ENCODE measurements at regions not wholly inside any gene's neighbourhood (a gene's known extent, or its start where the extent isn't known, plus 50 kb on each side); places are given as distances from the start of the nearest gene placed in this dataset.

- peaks cover 0 to 8% of the 10 kb centered on the region in 2 donors for H3K4me1 ChIP-seq (replicated peaks in 1 of 2)
- H3K4me3 ChIP-seq, result no peak overlapping the region
- WGBS, 10 experiments, result 43 to 83% (median 56%) methylated on average over 1 to 3 of the region's 3 CpGs; no CpG with 5 or more reads in 4 of the 10 experiments
- no peak overlapping the region for H3K27ac ChIP-seq
- in situ Hi-C loops (cut with MboI; ENCODE audit: low pct_unique_long_range_greater_than_20kb in 2 of 9, low sequenced_read_pairs in 9 of 9, unreplicated experiment in 9 of 9), result loop anchor here in 1 of 9 experiments (25.0 kb wide), 1 partner anchor 600 kb away; no protein-coding TSS in a partner anchor
- peak in 3 of 8 experiments; percentile 23 to 40 (median 24) for ATAC-seq (replicated peaks in 6 of 8)
Observed at GRCh38 chr2:39937621-39938020, 158.6 kb upstream of the THUMPD2 start.

- Histone ChIP-seq H3K4me3 (no peak overlapping the region), H3K4me1 (replicated peaks in 1 of 2) (peaks cover 0 to 8% of the 10 kb centered on the region in 2 donors), H3K27ac (no peak overlapping the region)
- 75 to 100% (median 92%) methylated on average over 1 of the region's 1 CpG; no CpG with 5 or more reads in 4 of the 10 experiments for WGBS, 10 experiments
- in situ Hi-C loops (cut with MboI; ENCODE audit: low pct_unique_long_range_greater_than_20kb in 2 of 9, low sequenced_read_pairs in 9 of 9, unreplicated experiment in 9 of 9), result loop anchor here in 1 of 9 experiments (25.0 kb wide), 1 partner anchor 602 kb away; no protein-coding TSS in a partner anchor
- no peak for ATAC-seq (replicated peaks in 6 of 8)
Observed at GRCh38 chr2:39934851-39935250, 155.8 kb upstream of the THUMPD2 start.

- in situ Hi-C loops (cut with MboI; ENCODE audit: low pct_unique_long_range_greater_than_20kb in 2 of 9, low sequenced_read_pairs in 9 of 9, unreplicated experiment in 9 of 9), result loop anchor here in 1 of 9 experiments (25.0 kb wide), 1 partner anchor 604 kb away; no protein-coding TSS in a partner anchor
- peaks cover 0 to 8% of the 10 kb centered on the region in 2 donors for H3K4me1 ChIP-seq (replicated peaks in 1 of 2)
- peak in 1 of 8 experiments; percentile 40 for ATAC-seq (replicated peaks in 6 of 8)
- no peak overlapping the region for H3K27ac ChIP-seq
- H3K4me3 ChIP-seq, result no peak overlapping the region
- 10 to 94% (median 60%) methylated on average over 1 to 3 of the region's 3 CpGs; no CpG with 5 or more reads in 1 of the 10 experiments for WGBS, 10 experiments
Observed at GRCh38 chr2:39933196-39933595, 154.1 kb upstream of the THUMPD2 start.

- H3K4me3 ChIP-seq, result no peak overlapping the region
- WGBS, 10 experiments, result 19 to 100% (median 91%) methylated on average over 1 to 3 of the region's 3 CpGs
- no peak for ATAC-seq (replicated peaks in 6 of 8)
- in situ Hi-C loops (cut with MboI; ENCODE audit: low pct_unique_long_range_greater_than_20kb in 2 of 9, low sequenced_read_pairs in 9 of 9, unreplicated experiment in 9 of 9), result loop anchor here in 1 of 9 experiments (25.0 kb wide), 1 partner anchor 605 kb away; no protein-coding TSS in a partner anchor
- no peak overlapping the region for H3K27ac ChIP-seq
- peaks cover 0 to 3% of the 10 kb centered on the region in 2 donors for H3K4me1 ChIP-seq (replicated peaks in 1 of 2)
Observed at GRCh38 chr2:39932198-39932597, 153.1 kb upstream of the THUMPD2 start.

- Histone ChIP-seq H3K27ac (no peak overlapping the region), H3K4me3 (no peak overlapping the region), H3K4me1 (replicated peaks in 1 of 2) (peaks cover 0 to 3% of the 10 kb centered on the region in 2 donors)
- WGBS, 10 experiments, result 20 to 91% (median 72%) methylated on average over 1 to 6 of the region's 7 CpGs; no CpG with 5 or more reads in 2 of the 10 experiments
- in situ Hi-C loops (cut with MboI; ENCODE audit: low pct_unique_long_range_greater_than_20kb in 2 of 9, low sequenced_read_pairs in 9 of 9, unreplicated experiment in 9 of 9), result loop anchor here in 1 of 9 experiments (25.0 kb wide), 1 partner anchor 607 kb away; no protein-coding TSS in a partner anchor
- no peak for ATAC-seq (replicated peaks in 6 of 8)
Observed at GRCh38 chr2:39930175-39930917, 151.3 kb upstream of the THUMPD2 start.

GRCh38 chr2:39929531-39929930, 150.5 kb upstream of the THUMPD2 start:
- WGBS, 10 experiments, result 0 to 100% (median 89%) methylated on average over 1 to 2 of the region's 2 CpGs; no CpG with 5 or more reads in 3 of the 10 experiments
- H3K27ac ChIP-seq, result no peak overlapping the region
- in situ Hi-C loops (cut with MboI; ENCODE audit: low pct_unique_long_range_greater_than_20kb in 2 of 9, low sequenced_read_pairs in 9 of 9, unreplicated experiment in 9 of 9), result loop anchor here in 1 of 9 experiments (25.0 kb wide), 1 partner anchor 608 kb away; no protein-coding TSS in a partner anchor

GRCh38 chr2:39925312-39925711, 146.3 kb upstream of the THUMPD2 start:
- 80 to 100% (median 100%) methylated on average over 1 to 3 of the region's 3 CpGs; no CpG with 5 or more reads in 2 of the 10 experiments for WGBS, 10 experiments
- no peak overlapping the region for H3K27ac ChIP-seq
- no peak overlapping the region for H3K4me3 ChIP-seq
- no peak for ATAC-seq (replicated peaks in 6 of 8)
- peaks cover 0 to 3% of the 10 kb centered on the region in 2 donors for H3K4me1 ChIP-seq (replicated peaks in 1 of 2)
- in situ Hi-C loops (cut with MboI; ENCODE audit: low pct_unique_long_range_greater_than_20kb in 2 of 9, low sequenced_read_pairs in 9 of 9, unreplicated experiment in 9 of 9), result loop anchor here in 1 of 9 experiments (25.0 kb wide), 1 partner anchor 612 kb away; no protein-coding TSS in a partner anchor

More at GRCh38 chr2:39929531-39929930, 150.5 kb upstream of the THUMPD2 start:
- ATAC-seq (replicated peaks in 6 of 8), result no peak
- peaks cover 0 to 3% of the 10 kb centered on the region in 2 donors for H3K4me1 ChIP-seq (replicated peaks in 1 of 2)
- H3K4me3 ChIP-seq, result no peak overlapping the region

- H3K4me3 ChIP-seq, result no peak overlapping the region
- H3K4me1 ChIP-seq (replicated peaks in 1 of 2), result peaks cover 0 to 4% of the 10 kb centered on the region in 2 donors
- in situ Hi-C loops (cut with MboI; ENCODE audit: low pct_unique_long_range_greater_than_20kb in 2 of 9, low sequenced_read_pairs in 9 of 9, unreplicated experiment in 9 of 9), result loop anchor here in 7 of 9 experiments (25.0 kb wide), 3 partner anchors 314 to 1864 kb away; no protein-coding TSS in a partner anchor
- no peak for ATAC-seq (replicated peaks in 6 of 8)
- no peak overlapping the region for H3K27ac ChIP-seq
- WGBS, 10 experiments, result 20 to 83% (median 63%) methylated on average over 1 of the region's 2 CpGs; no CpG with 5 or more reads in 5 of the 10 experiments
Observed at GRCh38 chr2:39923455-39923854, 144.4 kb upstream of the THUMPD2 start.

- 57 to 91% (median 77%) methylated on average over 1 to 5 of the region's 5 CpGs for WGBS, 10 experiments
- Histone ChIP-seq H3K4me1 (replicated peaks in 1 of 2) (peaks cover 0 to 4% of the 10 kb centered on the region in 2 donors), H3K27ac (no peak overlapping the region), H3K4me3 (no peak overlapping the region)
- no peak for ATAC-seq (replicated peaks in 6 of 8)
- in situ Hi-C loops (cut with MboI; ENCODE audit: low pct_unique_long_range_greater_than_20kb in 2 of 9, low sequenced_read_pairs in 9 of 9, unreplicated experiment in 9 of 9), result loop anchor here in 7 of 9 experiments (25.0 kb wide), 3 partner anchors 314 to 1864 kb away; no protein-coding TSS in a partner anchor
Observed at GRCh38 chr2:39922679-39923405, 143.8 kb upstream of the THUMPD2 start.

- peaks cover 0 to 4% of the 10 kb centered on the region in 2 donors for H3K4me1 ChIP-seq (replicated peaks in 1 of 2)
- WGBS, 10 experiments, result 39 to 100% (median 72%) methylated on average over 1 to 3 of the region's 5 CpGs; no CpG with 5 or more reads in 6 of the 10 experiments
- in situ Hi-C loops (cut with MboI; ENCODE audit: low pct_unique_long_range_greater_than_20kb in 2 of 9, low sequenced_read_pairs in 9 of 9, unreplicated experiment in 9 of 9), result loop anchor here in 7 of 9 experiments (25.0 kb wide), 3 partner anchors 317 to 1867 kb away; no protein-coding TSS in a partner anchor
- H3K4me3 ChIP-seq, result no peak overlapping the region
- no peak overlapping the region for H3K27ac ChIP-seq
- peak in 5 of 8 experiments; percentile 35 to 74 (median 55) for ATAC-seq (replicated peaks in 6 of 8)
Observed at GRCh38 chr2:39920307-39920801, 141.3 kb upstream of the THUMPD2 start.

- in situ Hi-C loops (cut with MboI; ENCODE audit: low pct_unique_long_range_greater_than_20kb in 2 of 9, low sequenced_read_pairs in 9 of 9, unreplicated experiment in 9 of 9), result loop anchor here in 7 of 9 experiments (25.0 kb wide), 3 partner anchors 318 to 1868 kb away; no protein-coding TSS in a partner anchor
- peak in 1 of 8 experiments; percentile 7 for ATAC-seq (replicated peaks in 6 of 8)
- no peak overlapping the region for H3K4me3 ChIP-seq
- WGBS, 10 experiments, result 20 to 100% (median 60%) methylated on average over 1 to 4 of the region's 5 CpGs; no CpG with 5 or more reads in 5 of the 10 experiments
- peaks cover 0 to 4% of the 10 kb centered on the region in 2 donors for H3K4me1 ChIP-seq (replicated peaks in 1 of 2)
- no peak overlapping the region for H3K27ac ChIP-seq
Observed at GRCh38 chr2:39919511-39920306, 140.7 kb upstream of the THUMPD2 start.

All from motor neuron (in vitro differentiated cells).